HEK293T (cell line): ENCODE measurements at regions not wholly inside any gene's neighbourhood (a gene's known extent, or its start where the extent isn't known, plus 50 kb on each side); places are given as distances from the start of the nearest gene placed in this dataset.

Source experiments
- CTCF ChIA-PET: fragments of 350-600 bp; formaldehyde crosslinking; extraction: SDS; loops from one replicate; lab custom pipeline; 2021; ENCODE audit warnings: antibody characterized with exemption, inconsistent platforms; lab: Yijun Ruan, JAX
- POLR2A ChIA-PET: fragments of 350-600 bp; formaldehyde crosslinking; extraction: SDS; loops from one replicate; lab custom pipeline; 2020; ENCODE audit warnings: antibody characterized with exemption, inconsistent platforms; lab: Yijun Ruan, JAX
- DNase-seq: peaks from one replicate; pipeline ENCODE4 v3.0.0; 2012; ENCODE audit warnings: mixed read lengths; ENCODE audit errors: extremely low spot score
- ARNT ChIP-seq: fragments of 450-650 bp; IDR thresholded peaks from 2 replicates; pipeline ENCODE4 v1.6.1; 2017; ENCODE audit warnings: mild to moderate bottlenecking
- BHLHE40 ChIP-seq: fragments of 450-650 bp; IDR thresholded peaks from 2 replicates; pipeline ENCODE4 v1.6.1; 2016; ENCODE audit warnings: mild to moderate bottlenecking, moderate library complexity, borderline replicate concordance
- CTBP1 ChIP-seq: fragments of 450-650 bp; IDR thresholded peaks from 2 replicates; pipeline ENCODE4 v1.6.1; 2016; ENCODE audit warnings: borderline replicate concordance
- ELF4 ChIP-seq: fragments of 450-650 bp; IDR thresholded peaks from 2 replicates; pipeline ENCODE4 v1.6.1; 2017; ENCODE audit warnings: antibody characterized with exemption
- FOXA1 ChIP-seq: fragments of 450-650 bp; IDR thresholded peaks from 2 replicates; pipeline ENCODE4 v1.6.1; 2016; ENCODE audit warnings: mild to moderate bottlenecking
- FOXK2 ChIP-seq: fragments of 450-650 bp; IDR thresholded peaks from 2 replicates; pipeline ENCODE4 v1.6.1; 2016; ENCODE audit warnings: mild to moderate bottlenecking
- FOXM1 ChIP-seq: fragments of 450-650 bp; IDR thresholded peaks from 2 replicates; pipeline ENCODE4 v1.6.1; 2017; ENCODE audit warnings: mild to moderate bottlenecking, borderline replicate concordance
- HDGF ChIP-seq: fragments of 450-650 bp; IDR thresholded peaks from 2 replicates; pipeline ENCODE4 v1.6.1; 2017; ENCODE audit warnings: antibody characterized with exemption, borderline replicate concordance
- L3MBTL2 ChIP-seq: fragments of 450-650 bp; conservative IDR thresholded peaks from 2 replicates; pipeline ENCODE4 v1.6.1; 2016; ENCODE audit warnings: mild to moderate bottlenecking
- LEF1 ChIP-seq: fragments of 450-650 bp; IDR thresholded peaks from 2 replicates; pipeline ENCODE4 v1.6.1; 2017; ENCODE audit warnings: mild to moderate bottlenecking, borderline replicate concordance
- NFRKB ChIP-seq: fragments of 450-650 bp; IDR thresholded peaks from 2 replicates; pipeline ENCODE4 v1.6.1; 2016; ENCODE audit warnings: mild to moderate bottlenecking, moderate library complexity
- SP1 ChIP-seq: fragments of 450-650 bp; IDR thresholded peaks from 2 replicates; pipeline ENCODE4 v1.6.1; 2017
- SUZ12 ChIP-seq: fragments of 450-650 bp; IDR thresholded peaks from 2 replicates; pipeline ENCODE4 v1.6.1; 2016; ENCODE audit warnings: mild to moderate bottlenecking
- TARDBP ChIP-seq: fragments of 450-650 bp; IDR thresholded peaks from 2 replicates; pipeline ENCODE4 v1.6.1; 2016
- ZNF384 ChIP-seq: fragments of 450-650 bp; IDR thresholded peaks from 2 replicates; pipeline ENCODE4 v1.6.1; 2016
- TF ChIP-seq, protein P1 (sequence below): fragments of 450-650 bp; IDR thresholded peaks from 2 replicates; pipeline ENCODE4 v1.6.1; 2016

DNA sequence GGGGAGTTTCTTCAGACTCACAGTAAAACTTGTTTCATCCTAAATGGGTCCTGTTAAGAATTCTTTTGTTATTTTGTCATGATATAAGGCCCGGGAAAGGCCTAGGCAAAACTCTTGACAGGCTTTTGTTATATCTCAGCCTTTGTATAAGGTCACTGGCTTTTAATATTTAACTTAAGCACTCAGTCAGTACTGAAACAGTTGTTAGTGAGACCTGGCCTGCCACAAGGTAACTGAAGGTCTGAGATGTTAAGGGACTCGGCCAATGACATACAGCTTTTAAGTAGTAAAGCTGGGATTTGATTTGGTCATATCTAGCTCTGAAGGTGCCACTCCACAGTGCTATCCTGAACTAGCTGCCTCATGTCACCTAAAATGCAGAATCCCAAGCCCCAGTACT is 57.2 kb upstream of the STEAP4 start:
- DNase-seq = no peak
- CTCF ChIA-PET = no interaction called here
- POLR2A ChIA-PET = no interaction called here
- no peak for TF ChIP-seq BHLHE40
- no peak for TF ChIP-seq HDGF
- no peak for TF ChIP-seq FOXA1
- no peak for TF ChIP-seq LEF1
- no peak for TF ChIP-seq NFRKB
- TF ChIP-seq ZNF384 = no peak
- TF ChIP-seq, protein P1, sequence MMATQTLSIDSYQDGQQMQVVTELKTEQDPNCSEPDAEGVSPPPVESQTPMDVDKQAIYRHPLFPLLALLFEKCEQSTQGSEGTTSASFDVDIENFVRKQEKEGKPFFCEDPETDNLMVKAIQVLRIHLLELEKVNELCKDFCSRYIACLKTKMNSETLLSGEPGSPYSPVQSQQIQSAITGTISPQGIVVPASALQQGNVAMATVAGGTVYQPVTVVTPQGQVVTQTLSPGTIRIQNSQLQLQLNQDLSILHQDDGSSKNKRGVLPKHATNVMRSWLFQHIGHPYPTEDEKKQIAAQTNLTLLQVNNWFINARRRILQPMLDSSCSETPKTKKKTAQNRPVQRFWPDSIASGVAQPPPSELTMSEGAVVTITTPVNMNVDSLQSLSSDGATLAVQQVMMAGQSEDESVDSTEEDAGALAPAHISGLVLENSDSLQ = no peak
- TF ChIP-seq ELF4 = no peak
- no peak for TF ChIP-seq SUZ12
- no peak for TF ChIP-seq L3MBTL2
- TF ChIP-seq SP1 = no peak
- no peak for TF ChIP-seq CTBP1
- no peak for TF ChIP-seq ARNT
- no peak for TF ChIP-seq FOXK2

DNA sequence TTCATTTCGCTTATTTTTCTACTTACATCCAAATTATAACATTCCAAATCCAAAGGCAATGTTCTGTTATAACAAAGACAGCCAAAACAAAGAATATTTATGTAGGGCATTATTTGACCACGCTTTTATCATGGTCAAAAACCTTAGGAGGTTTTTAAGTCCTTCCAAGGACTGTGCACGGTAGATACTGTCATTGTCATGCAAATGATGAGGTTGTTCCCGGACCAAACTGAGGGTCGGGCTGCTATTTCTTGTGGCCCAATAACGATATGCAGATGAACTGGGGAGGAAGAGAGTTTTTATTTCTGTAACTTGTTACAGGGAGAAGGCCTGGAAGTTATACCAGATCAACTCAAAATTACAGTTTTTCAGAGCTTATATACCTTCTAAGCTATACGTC is 56.6 kb upstream of the STEAP4 start:
- ChIA-PET CTCF (no interaction called here), POLR2A (no interaction called here)
- no peak for DNase-seq
- TF ChIP-seq ZNF384 = no peak
- no peak for TF ChIP-seq HDGF
- TF ChIP-seq TARDBP = no peak
- TF ChIP-seq LEF1 = no peak
- no peak for TF ChIP-seq ARNT
- TF ChIP-seq SUZ12 = no peak
- no peak for TF ChIP-seq FOXA1
- TF ChIP-seq, protein P1 = no peak
- TF ChIP-seq L3MBTL2 = no peak
- TF ChIP-seq NFRKB = no peak
- no peak for TF ChIP-seq FOXM1
- TF ChIP-seq CTBP1 = no peak
- no peak for TF ChIP-seq FOXK2
- no peak for TF ChIP-seq SP1
- no peak for TF ChIP-seq BHLHE40

DNA sequence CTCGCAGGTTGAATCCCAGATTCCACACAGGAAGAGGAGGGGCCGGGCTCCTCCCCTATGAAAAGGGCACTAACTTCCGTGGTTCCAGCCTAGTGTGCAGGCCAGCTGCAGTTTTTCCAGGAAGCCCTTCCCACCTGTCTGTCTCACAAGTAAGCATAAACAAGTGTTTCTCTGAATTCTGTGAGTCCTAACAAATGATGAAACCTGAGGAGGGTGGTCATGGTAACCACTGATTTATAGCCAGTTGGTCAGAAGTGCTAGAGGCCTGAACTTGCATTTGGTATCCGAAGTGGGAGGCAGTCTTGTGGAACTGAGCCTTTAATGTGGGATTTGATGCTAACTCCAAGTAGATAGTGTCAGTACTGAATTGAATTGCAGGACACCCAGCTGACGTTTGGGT is 54.7 kb upstream of the STEAP4 start:
- CTCF ChIA-PET = interaction anchor here (0.6 kb wide), 1 partner anchor 123 kb away, joined by 5 read pairs; no protein-coding TSS in a partner anchor
- DNase-seq = no peak
- POLR2A ChIA-PET = no interaction called here
- TF ChIP-seq BHLHE40 (no peak), L3MBTL2 (no peak), NFRKB (no peak), SP1 (no peak), LEF1 (no peak), FOXA1 (no peak), ELF4 (no peak)
- TF ChIP-seq, protein P1 = peak; percentile 58

DNA sequence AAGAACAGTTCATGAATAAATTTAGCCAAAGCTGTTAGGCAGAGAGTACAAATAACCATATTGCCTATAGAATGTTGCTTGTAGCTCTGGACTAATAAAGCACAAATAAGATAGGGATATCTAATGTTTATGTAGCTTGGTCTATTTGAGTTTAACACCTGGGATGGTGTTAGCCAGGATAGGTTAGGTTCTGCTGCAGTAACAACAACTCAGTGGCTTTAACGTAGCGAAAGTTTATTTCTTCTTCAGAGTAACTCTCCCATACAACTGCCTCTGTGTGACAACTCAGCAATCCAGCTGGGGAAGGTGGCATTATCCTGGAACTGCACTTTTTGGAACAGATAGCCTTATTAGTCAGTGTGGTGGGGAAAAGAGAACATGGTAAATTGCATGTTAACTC is 52.2 kb upstream of the STEAP4 start:
- ChIA-PET POLR2A (no interaction called here), CTCF (no interaction called here)
- TF ChIP-seq, protein P1 = no peak
- TF ChIP-seq LEF1 = no peak
- no peak for TF ChIP-seq L3MBTL2
- no peak for TF ChIP-seq SUZ12
- TF ChIP-seq CTBP1 = no peak
- no peak for TF ChIP-seq FOXM1
- TF ChIP-seq SP1 = no peak
- no peak for TF ChIP-seq HDGF
- no peak for TF ChIP-seq ZNF384
- no peak for TF ChIP-seq ELF4
- TF ChIP-seq NFRKB = no peak
- no peak for TF ChIP-seq BHLHE40
- TF ChIP-seq TARDBP = no peak
- no peak for TF ChIP-seq FOXK2
- TF ChIP-seq ARNT = no peak
- no peak for TF ChIP-seq FOXA1
- DNase-seq = no peak

DNA sequence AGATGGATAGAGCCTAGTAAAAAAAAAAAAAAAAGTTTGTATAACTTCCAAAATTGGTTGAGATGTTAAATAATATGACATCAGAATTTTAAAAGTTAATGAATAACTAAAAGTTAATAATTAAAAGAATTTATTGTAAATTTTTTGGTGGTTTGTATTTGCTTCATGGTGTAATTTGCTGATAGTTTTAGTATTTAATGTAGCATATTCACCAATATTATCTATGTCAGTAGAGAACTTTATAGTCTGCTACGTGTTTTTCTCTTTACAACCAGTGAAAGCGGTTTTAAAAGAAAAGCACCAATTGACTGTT is 51.8 kb upstream of the STEAP4 start:
- POLR2A ChIA-PET = no interaction called here
- no peak for TF ChIP-seq ELF4
- no peak for TF ChIP-seq ARNT
- no peak for TF ChIP-seq BHLHE40
- TF ChIP-seq SP1 = no peak
- TF ChIP-seq FOXK2 = no peak
- TF ChIP-seq SUZ12 = no peak
- no peak for TF ChIP-seq LEF1
- TF ChIP-seq NFRKB = no peak
- TF ChIP-seq, protein P1 = no peak
- TF ChIP-seq CTBP1 = no peak
- no peak for TF ChIP-seq FOXM1
- no peak for TF ChIP-seq HDGF
- TF ChIP-seq L3MBTL2 = no peak
- no peak for TF ChIP-seq ZNF384
- TF ChIP-seq TARDBP = no peak
- no peak for TF ChIP-seq FOXA1
- no peak for DNase-seq
- CTCF ChIA-PET = no interaction called here
